ENCODE measurements at regions not wholly inside any gene's neighbourhood (a gene's known extent, or its start where the extent isn't known, plus 50 kb on each side); places are given as distances from the start of the nearest gene placed in this dataset.

DNA sequence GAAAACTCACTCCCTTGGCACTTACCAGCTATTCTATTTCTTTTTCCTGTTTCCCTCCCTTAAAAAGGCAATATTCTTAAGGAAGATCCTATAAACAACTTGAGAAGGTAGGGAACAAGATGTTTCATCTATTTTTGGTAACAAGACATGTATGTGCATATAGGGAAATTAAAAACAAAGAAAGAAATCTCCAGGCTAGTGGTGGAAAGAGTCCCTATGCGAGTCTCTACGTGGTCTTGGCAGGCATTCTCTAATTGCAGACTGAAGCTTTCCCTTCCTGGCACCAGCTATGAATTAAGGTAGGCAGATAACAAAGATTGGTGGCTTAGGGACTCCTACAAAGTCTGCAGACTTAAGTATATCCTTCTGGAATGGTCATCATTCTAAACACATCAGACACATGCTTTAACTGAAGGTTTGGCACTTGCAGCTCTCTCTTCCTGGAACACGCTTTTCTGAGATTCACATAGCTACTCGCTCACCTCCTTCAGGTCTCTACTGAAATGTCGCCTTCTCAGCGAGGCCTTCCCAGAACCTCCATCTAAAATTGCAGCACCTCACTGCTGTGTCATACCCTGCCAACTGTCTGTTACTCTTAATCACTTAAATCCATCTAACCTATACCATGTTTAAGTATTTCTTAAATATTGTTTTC is 336.0 kb downstream of the VGLL3 start (continued):
- TF ChIP-seq EZH2 (IDR thresholded peaks at IDR 0.05; ENCODE audit: borderline replicate concordance, control insufficient read depth, low read depth, low read length) (no peak), EED (IDR thresholded peaks at IDR 0.05; ENCODE audit: low read depth) (no peak), CHD1 (IDR thresholded peaks at IDR 0.05; ENCODE audit: low read depth, low read length) (no peak)

DNA sequence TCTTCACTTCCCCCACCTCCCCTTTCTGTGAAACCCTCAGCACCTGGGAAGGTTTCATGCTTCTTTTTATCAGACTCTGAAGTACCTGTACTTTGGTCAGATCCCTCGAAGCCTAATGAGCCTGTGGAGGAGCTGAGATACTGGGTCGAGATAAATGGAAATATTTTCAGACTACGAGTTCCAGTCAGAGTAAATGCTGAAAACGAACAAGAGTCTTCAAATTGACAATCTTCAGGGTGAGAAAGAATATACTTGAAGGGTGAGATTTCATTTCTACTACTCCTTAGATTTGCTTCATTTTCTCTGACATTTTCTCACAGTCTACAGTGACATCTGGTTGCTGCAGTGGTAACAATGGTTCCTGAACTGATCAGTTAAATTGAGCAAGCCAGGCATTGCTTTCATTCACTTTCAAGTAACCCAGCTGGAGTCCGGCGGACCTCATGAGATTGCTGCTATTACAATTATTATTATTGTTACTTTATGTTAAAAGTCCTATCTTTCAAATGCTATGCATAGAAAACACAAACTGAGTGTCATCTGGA is 337.2 kb downstream of the VGLL3 start:
- no peaks in the 10 kb centered on the region for H3K79me2 ChIP-seq (ENCODE audit: control insufficient read depth, insufficient read depth, low read length)
- H2AFZ ChIP-seq (ENCODE audit: control insufficient read depth, low read depth, low read length) = no peak overlapping the region
- no peak overlapping the region for H3K4me3 ChIP-seq
- 23% methylated on average over 6 of the region's 6 CpGs for WGBS (ENCODE audit: insufficient coverage, insufficient replicate concordance, low lambda C conversion rate, missing lambda C conversion rate)
- FAIRE-seq = no peak
- no peak overlapping the region for H3K9ac ChIP-seq (ENCODE audit: control insufficient read depth, insufficient read depth, low read length)
- H3K36me3 ChIP-seq (ENCODE audit: control insufficient read depth in 2 of 2, insufficient read depth in 2 of 2, low read length in 1 of 2) = no peaks in the 10 kb centered on the region
- BruUV-seq (replicated peaks) = no TSS peak
- CTCF ChIA-PET = no interaction called here
- RAD21 ChIA-PET (ENCODE audit: unreplicated experiment) = no interaction called here
- POLR2A ChIA-PET = no interaction called here
- no peaks in the 10 kb centered on the region for H4K20me1 ChIP-seq (ENCODE audit: control insufficient read depth, insufficient read depth)
- no peak overlapping the region for H3K27ac ChIP-seq (ENCODE audit: control insufficient read depth, insufficient read depth)
- H3K9me3 ChIP-seq (replicated peaks; ENCODE audit: control insufficient read depth, insufficient read depth, low read length) = no peaks in the 10 kb centered on the region
- TF ChIP-seq NBN (IDR thresholded peaks at IDR 0.05) = no peak
- TF ChIP-seq CBFB (IDR thresholded peaks at IDR 0.05; ENCODE audit: low read depth) = no peak
- TF ChIP-seq ASH2L (IDR thresholded peaks at IDR 0.05; ENCODE audit: borderline replicate concordance, low read depth) = no peak
- no peak for TF ChIP-seq ZBTB33 (IDR thresholded peaks at IDR 0.05)
- TF ChIP-seq E2F8 (IDR thresholded peaks at IDR 0.05; ENCODE audit: low read depth, partially characterized antibody) = no peak
- TF ChIP-seq RB1 (IDR thresholded peaks at IDR 0.05; ENCODE audit: borderline replicate concordance) = no peak
- TF ChIP-seq BMI1 (IDR thresholded peaks at IDR 0.05; ENCODE audit: borderline replicate concordance) = no peak
- TF ChIP-seq ZNF622 (IDR thresholded peaks at IDR 0.05) = no peak
- no peak for TF ChIP-seq RCOR1 (conservative IDR thresholded peaks at IDR 0.05; ENCODE audit: low read depth, low read length)
- TF ChIP-seq DPF2 (IDR thresholded peaks at IDR 0.05) = no peak
- no peak for TF ChIP-seq EGR1 (IDR thresholded peaks at IDR 0.05; ENCODE audit: borderline replicate concordance in 1 of 2, low read depth in 2 of 2, low read length in 2 of 2)
- no peak for TF ChIP-seq CHD4 (IDR thresholded peaks at IDR 0.05)
- TF ChIP-seq MYB (IDR thresholded peaks at IDR 0.05; ENCODE audit: borderline replicate concordance, low read depth, low read length) = no peak
- TF ChIP-seq FOXM1 (IDR thresholded peaks at IDR 0.05; ENCODE audit: low read depth, low read length) = no peak
- H3K27me3 ChIP-seq (replicated peaks in 1 of 2; ENCODE audit: control insufficient read depth in 2 of 2, insufficient read depth in 2 of 2, low read length in 1 of 2) = no peaks in the 10 kb centered on the region
- H3K4me1 ChIP-seq (ENCODE audit: control insufficient read depth, insufficient read depth, low read length) = no peaks in the 10 kb centered on the region
- in situ Hi-C loops (cut with MboI) = no loop called here
- no peak for ATAC-seq
- SMC1A ChIA-PET (ENCODE audit: uncharacterized antibody, unreplicated experiment) = no interaction called here
- intact Hi-C loops (cut with micrococcal nuclease; ENCODE audit: unreplicated experiment) = no loop called here
- DNase-seq (ENCODE audit: low read depth, low spot score) = no peak
- no peak overlapping the region for H3K4me2 ChIP-seq (ENCODE audit: control insufficient read depth, insufficient read depth)
